HG03135 (cell line): ENCODE measurements at regions not wholly inside any gene's neighbourhood (a gene's known extent, or its start where the extent isn't known, plus 50 kb on each side); places are given as distances from the start of the nearest gene placed in this dataset.
"Not testable (repeated sequence)": the region's sequence is repeated elsewhere in the genome, so short reads cannot be mapped to it uniquely, and the experiment has no call there.

ENCODE experiments used
- ATAC-seq: cut with Tn5 transposase; IDR thresholded peaks from one replicate; pipeline ENCODE4 v1.9.1; 2021; ENCODE audit warnings: mild to moderate bottlenecking, moderate library complexity; ENCODE audit not compliant: unreplicated experiment

- ATAC-seq = no peak
Measured at GRCh38 chr10:3876350-3876962, 91.4 kb upstream of the KLF6 start.

GRCh38 chr10:3875842-3876235 is 90.8 kb upstream of the KLF6 start:
- ATAC-seq = no peak

GRCh38 chr10:3874990-3875841 is 90.2 kb upstream of the KLF6 start:
- ATAC-seq = peak; percentile 57

GRCh38 chr10:3874610-3874989 is 89.6 kb upstream of the KLF6 start:
- ATAC-seq = not testable (repeated sequence)

GRCh38 chr10:3873728-3874461 is 88.9 kb upstream of the KLF6 start:
- peak; percentile 65 for ATAC-seq

DNA sequence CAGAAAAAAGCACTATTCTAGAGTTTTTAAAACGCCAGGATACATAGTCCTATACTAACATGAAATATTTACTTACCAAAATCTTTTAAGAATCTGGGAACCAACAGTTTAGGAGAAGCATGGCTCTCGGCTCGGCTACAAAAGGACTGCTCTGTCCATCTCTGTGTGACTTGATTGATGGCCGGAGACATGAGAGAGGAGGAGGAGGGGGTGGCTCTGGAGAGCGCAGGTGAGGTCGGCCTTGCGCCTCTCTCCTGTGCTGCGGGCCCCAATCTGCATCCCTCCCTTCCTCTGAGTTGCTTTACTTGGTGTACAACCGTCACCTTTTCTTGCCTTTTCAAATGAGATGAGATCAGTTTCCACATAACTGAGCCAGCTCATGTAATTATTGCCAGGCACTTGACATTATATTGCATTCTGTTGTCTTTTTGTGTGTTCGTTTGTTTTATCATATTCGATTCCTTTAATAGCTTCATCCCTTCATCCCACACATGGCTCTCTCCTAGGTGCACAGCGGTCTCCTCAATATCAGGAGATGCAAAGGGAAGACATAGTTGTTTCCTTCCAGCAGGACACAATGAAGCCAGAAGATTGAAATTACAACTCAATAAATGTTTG is 87.8 kb upstream of the KLF6 start:
- ATAC-seq = no peak

- ATAC-seq = no peak
Measured at GRCh38 chr10:3871424-3871996, 86.5 kb upstream of the KLF6 start.

GRCh38 chr10:3869036-3869435 is 84.0 kb upstream of the KLF6 start:
- ATAC-seq = no peak

DNA sequence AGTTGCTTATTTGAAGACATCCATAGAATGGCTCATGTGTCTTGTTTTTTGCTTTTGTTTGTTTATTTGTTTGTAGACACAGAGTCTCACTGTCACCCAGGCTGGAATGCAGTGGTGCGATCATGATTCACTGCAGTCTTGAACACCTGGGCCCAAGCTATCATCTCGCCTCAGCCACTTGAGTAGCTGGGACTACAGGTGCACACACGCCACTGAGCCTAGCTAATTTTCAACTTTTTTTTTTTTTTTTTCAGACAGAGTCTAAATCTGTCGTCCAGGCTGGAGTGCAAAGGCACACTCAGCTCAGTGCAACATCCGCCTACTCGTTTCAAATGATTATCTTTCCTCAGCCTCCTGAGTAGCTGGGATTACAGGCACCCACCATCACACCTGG is 83.3 kb upstream of the KLF6 start:
- no peak for ATAC-seq

DNA sequence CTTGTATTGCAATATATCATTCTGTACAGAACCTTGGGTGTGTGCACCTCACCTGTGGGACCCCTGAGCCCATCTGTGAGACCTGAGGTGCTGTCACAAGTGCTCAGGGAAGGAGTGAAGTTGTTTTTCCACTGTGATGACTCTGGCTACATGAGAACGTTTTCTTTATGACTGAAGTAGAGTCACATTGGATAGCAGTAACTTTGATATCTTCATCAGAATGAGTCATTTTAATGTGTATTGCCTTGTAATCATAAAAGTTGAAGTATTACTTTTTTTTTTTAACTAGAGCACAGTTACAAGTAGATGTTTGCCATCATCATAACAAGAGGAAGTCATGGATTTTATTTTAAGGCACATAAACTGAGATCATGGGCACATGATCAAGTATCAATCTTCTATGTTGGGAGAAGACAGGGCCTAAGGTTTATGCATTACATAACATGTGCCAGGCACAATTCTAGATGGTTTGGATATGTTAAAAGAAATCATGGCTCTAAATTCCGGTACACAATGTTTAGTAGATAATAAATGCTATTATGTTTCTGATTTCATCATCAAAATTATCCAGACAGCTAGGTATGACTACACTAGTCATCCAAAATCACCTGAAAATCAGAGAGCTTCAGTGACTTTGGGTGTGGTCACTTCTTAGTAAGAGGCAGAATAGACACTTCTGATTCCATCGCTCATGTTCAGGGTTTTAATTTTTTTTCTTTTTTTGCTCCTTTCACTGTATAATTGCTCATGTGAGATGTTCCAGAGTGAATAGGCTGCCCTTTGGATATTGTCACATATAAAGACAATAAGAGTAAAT is 82.7 kb upstream of the KLF6 start:
- ATAC-seq = no peak

DNA sequence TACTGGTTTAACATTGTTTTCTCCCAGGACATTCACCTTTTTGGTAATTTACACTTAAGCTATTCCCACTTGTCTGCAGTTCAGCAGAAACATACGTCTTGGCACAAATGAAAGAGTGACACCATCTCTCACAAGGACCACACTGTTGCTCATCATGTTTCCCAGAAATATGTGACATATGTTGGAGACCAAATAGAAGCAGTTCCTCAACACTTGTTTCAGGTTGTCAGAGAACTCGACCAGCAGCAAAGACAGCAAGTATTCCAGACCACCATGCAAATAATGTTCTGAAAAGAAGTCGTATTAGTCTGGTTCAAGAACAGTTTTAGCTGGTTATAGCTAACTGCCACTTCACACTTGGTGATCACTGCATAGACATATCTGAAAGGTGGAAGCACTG is 81.3 kb upstream of the KLF6 start:
- ATAC-seq = no peak

- peak; percentile 33 for ATAC-seq
Measured at GRCh38 chr10:3865565-3865964, 80.6 kb upstream of the KLF6 start.

- ATAC-seq = no peak
Measured at GRCh38 chr10:3861795-3862194, 76.8 kb upstream of the KLF6 start.

DNA sequence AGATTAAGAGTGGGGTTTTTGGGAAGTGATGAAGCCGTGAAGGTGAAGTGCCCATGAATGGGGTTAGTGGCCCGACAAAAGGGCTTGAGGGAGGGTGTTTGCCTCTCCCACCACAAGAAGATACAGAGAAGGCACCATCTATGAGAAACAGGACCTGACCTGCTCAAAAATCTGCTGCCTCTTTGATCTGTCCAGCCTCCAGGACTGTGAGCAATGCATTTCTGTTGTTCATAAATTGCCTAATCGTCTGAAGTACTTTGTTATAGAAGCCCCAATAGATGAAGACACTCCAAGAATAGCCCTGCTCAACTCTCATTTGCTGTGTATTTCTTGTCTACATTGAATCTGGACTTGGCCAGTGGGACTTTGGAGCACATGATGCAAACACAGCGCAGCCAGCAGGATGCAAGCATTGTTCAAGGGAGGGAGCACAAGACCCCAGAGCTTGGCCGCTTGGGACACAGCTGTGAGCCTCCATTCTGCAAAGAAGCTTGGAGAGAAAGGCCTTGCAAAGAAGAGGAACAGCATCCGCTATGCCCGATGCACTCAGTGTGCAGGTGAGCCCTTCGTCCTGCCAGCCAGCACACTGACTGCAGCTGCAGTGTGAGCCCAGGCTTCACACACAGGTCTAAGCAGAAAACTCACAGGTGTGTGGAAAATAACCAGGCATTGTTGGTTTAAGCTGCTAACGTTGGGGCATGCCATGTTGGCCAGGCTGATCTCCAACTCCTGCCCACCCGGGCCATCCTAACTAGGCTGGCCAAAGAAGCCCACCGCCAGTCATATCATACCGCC is 73.2 kb upstream of the KLF6 start:
- no peak for ATAC-seq

DNA sequence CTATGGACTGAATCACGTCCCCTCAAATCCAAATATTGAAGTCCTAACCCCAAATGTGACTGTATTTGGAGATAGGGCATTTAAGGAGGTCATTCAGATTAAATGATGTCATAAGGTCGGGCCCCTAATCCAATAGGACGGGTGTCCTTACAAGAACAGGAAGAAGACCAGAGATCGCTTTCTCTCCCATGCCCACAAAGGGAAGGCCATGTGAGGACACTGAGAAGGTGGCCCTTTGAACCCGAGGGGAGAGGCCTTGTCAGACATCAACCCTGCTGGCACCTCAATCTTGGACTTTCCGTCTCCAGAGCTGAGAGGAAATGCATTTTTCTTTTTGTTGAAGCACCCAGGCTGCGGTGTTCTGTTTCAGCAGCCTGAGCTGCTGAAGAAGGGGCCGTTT is 72.3 kb upstream of the KLF6 start:
- ATAC-seq = no peak

GRCh38 chr10:3856593-3856992 is 71.6 kb upstream of the KLF6 start:
- no peak for ATAC-seq

DNA sequence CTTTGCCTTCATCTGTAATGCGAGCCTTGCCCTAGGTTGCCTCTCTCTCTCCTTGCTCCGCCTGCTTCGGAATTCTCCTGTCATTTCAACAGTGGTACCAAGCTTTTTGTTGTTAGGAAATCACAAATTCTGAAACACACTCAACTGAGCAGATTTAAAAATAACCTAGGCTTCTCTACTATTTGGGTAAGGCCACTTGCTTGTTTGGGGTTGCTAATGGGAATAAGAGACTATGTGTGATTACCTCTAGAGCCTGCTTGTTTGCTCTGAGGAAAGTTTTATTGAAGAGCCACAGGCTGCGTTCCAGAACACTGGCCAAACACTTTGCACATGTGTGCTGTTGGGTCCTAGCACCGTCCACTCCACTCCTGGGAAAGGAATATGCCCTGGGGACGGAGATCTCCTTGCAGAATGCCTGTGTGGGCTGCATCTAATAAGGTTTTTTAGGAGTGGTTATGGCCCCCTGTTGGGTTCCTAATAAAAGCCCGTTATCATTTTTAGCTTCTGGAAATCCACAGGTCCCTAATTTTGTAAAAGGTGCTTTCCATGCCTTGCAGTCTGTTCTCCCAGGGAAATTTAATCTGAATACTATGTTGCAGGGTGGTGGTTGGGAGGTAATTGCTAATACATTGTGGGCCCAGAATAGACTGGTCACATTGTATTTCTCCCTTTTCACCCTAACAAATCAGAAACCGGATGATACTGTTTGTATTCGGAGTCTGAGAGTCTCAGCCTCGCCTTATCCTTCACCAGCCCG is 68.7 kb upstream of the KLF6 start:
- no peak for ATAC-seq

DNA sequence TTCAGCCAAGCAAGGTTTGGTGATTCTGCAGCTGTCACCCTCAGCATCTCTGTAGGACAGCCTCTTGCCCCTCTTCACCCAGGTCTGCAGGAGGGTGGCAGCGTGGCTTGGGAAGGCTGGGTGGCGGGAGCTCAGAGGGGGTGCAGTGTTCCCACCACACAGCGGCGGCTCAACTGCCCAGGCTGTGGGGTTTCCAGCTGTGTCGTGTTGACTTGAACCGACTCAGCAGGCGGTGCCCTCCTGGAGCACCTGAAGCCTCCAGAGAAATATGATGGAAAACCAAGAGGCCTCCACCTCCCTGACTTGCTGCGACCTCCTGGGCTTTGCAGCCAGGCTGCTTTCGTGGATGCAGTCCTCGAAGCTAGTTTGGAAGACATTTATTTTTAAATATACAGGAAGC is 68.0 kb upstream of the KLF6 start:
- ATAC-seq = no peak
